Stimulated activated CD4-positive, alpha-beta T cell treated with anti-CD3 and anti-CD28 coated beads, TNF-alpha, amount 100 ng/mL, for 1 hour (primary cell): ENCODE measurements at regions not wholly inside any gene's neighbourhood (a gene's known extent, or its start where the extent isn't known, plus 50 kb on each side); places are given as distances from the start of the nearest gene placed in this dataset.
"Not testable (repeated sequence)": the region's sequence is repeated elsewhere in the genome, so short reads cannot be mapped to it uniquely, and the experiment has no call there.

Experiments used
- DNase-seq, 3 donors: peaks; one replicate each; pipeline ENCODE4 v3.0.0-alpha.2; 2020; ENCODE audit warnings: low read depth in 3 of 3, low spot score in 1 of 3

GRCh38 chr11:67940440-67940839, 63.5 kb downstream of the UNC93B1 start:
- not testable (repeated sequence) for DNase-seq

GRCh38 chr11:67938964-67939363, 64.9 kb downstream of the UNC93B1 start:
- DNase-seq, result not testable (repeated sequence)

GRCh38 chr11:67938371-67938770, 65.5 kb downstream of the UNC93B1 start:
- DNase-seq, result not testable (repeated sequence)

GRCh38 chr11:67923565-67923964, 80.3 kb downstream of the UNC93B1 start:
- not testable (repeated sequence) for DNase-seq

GRCh38 chr11:67920546-67920945, 83.4 kb downstream of the UNC93B1 start:
- peak in 1 of 3 donors; percentile 7 for DNase-seq

GRCh38 chr11:67912184-67912583, 91.7 kb downstream of the UNC93B1 start:
- not testable (repeated sequence) for DNase-seq

GRCh38 chr11:67911211-67911610, 92.7 kb downstream of the UNC93B1 start:
- DNase-seq, result not testable (repeated sequence)

GRCh38 chr11:67910803-67911202, 93.1 kb downstream of the UNC93B1 start:
- not testable (repeated sequence) for DNase-seq

GRCh38 chr11:67906969-67907368, 96.9 kb downstream of the UNC93B1 start:
- not testable (repeated sequence) for DNase-seq

GRCh38 chr11:67899462-67899861, 104.4 kb downstream of the UNC93B1 start:
- not testable (repeated sequence) for DNase-seq

GRCh38 chr11:67893487-67893886, 110.4 kb downstream of the UNC93B1 start:
- not testable (repeated sequence) for DNase-seq

- DNase-seq, result not testable (repeated sequence)
These were observed 114.3 kb downstream of the UNC93B1 start for GRCh38 chr11:67889646-67890045.

- DNase-seq, result not testable (repeated sequence)
These were observed 115.8 kb downstream of the UNC93B1 start for GRCh38 chr11:67888056-67888455.

- DNase-seq, result not testable (repeated sequence)
These were observed 117.2 kb downstream of the UNC93B1 start for GRCh38 chr11:67886672-67887071.

GRCh38 chr11:67886207-67886606, 117.7 kb downstream of the UNC93B1 start:
- not testable (repeated sequence) for DNase-seq

- DNase-seq, result not testable (repeated sequence)
These were observed 118.3 kb downstream of the UNC93B1 start for GRCh38 chr11:67885574-67885973.

GRCh38 chr11:67884761-67885558, 118.9 kb downstream of the UNC93B1 start:
- not testable (repeated sequence) for DNase-seq

GRCh38 chr11:67884073-67884757, 119.7 kb downstream of the UNC93B1 start:
- not testable (repeated sequence) for DNase-seq

- not testable (repeated sequence) for DNase-seq
These were observed 121.6 kb downstream of the UNC93B1 start for GRCh38 chr11:67882304-67882703.

GRCh38 chr11:67881836-67882235, 122.1 kb downstream of the UNC93B1 start:
- not testable (repeated sequence) for DNase-seq

GRCh38 chr11:67880594-67881196, 123.2 kb downstream of the UNC93B1 start:
- DNase-seq, result not testable (repeated sequence)

GRCh38 chr11:67878666-67879065, 125.2 kb downstream of the UNC93B1 start:
- not testable (repeated sequence) for DNase-seq
